K562 (cell line): ENCODE measurements at regions not wholly inside any gene's neighbourhood (a gene's known extent, or its start where the extent isn't known, plus 50 kb on each side); places are given as distances from the start of the nearest gene placed in this dataset.

Experiments used
- ATAC-seq: fragments of 200-7000 bp; cut with Tn5 transposase; 3 replicates; pipeline ENCODE4 v1.9.1; 2020; ENCODE audit warnings: moderate library complexity
- BruUV-seq: library from RNA; stranded (reverse); fragments of 400-500 nt; replicated peaks from 2 replicates; lab custom pipeline; 2021; lab: Mats Ljungman, UMichigan
- CTCF ChIA-PET: fragments of 300-600 bp; formaldehyde crosslinking; extraction: SDS; loops from one replicate; lab custom pipeline; 2021; ENCODE audit warnings: low intra/inter-chr PET ratio; lab: Yijun Ruan, JAX
- POLR2A ChIA-PET: fragments of 300-600, 350-650 bp; sonication (Branson Sonifier 250); formaldehyde crosslinking; extraction: SDS; loops from one replicate; lab custom pipeline; 2021; ENCODE audit warnings: antibody characterized with exemption, inconsistent platforms; lab: Yijun Ruan, JAX
- DNase-seq, 4 experiments: peaks; one replicate each; pipeline versions ENCODE4 v3.0.0 to v3.0.0-alpha.2; 2011 to 2018; ENCODE audit warnings: low spot score in 3 of 4, mixed read lengths in 3 of 4; ENCODE audit errors: extremely low read depth in 1 of 4
- FAIRE-seq: peaks from 2 replicates; lab custom pipeline; 2011; peaks lifted over from hg19 to GRCh38; lab: Jason Lieb, UNC
- H2AFZ ChIP-seq: 2 replicates; pipeline ENCODE4 v1.6.0; 2011; ENCODE audit warnings: low read depth, low read length, control low read depth, inconsistent platforms
- H3K27ac ChIP-seq: fragments of 200-600 bp; 3 replicates; pipeline ENCODE4 v1.8.0; 2011; ENCODE audit warnings: low read depth, mild to moderate bottlenecking, control low read depth, inconsistent platforms, low read length, moderate library complexity, mixed read lengths; ENCODE audit errors: extremely low read depth
- H3K27me3 ChIP-seq, 2 experiments: fragments of 300-600 bp in 1 of 2; 2 replicates in 1 of 2; 3 replicates in 1 of 2; pipeline versions ENCODE4 v1.6.0 to v1.8.0; 2011; ENCODE audit warnings: inconsistent platforms in 2 of 2, low read length in 2 of 2, mild to moderate bottlenecking in 1 of 2, mixed read lengths in 1 of 2, moderate library complexity in 1 of 2; ENCODE audit not compliant: control insufficient read depth in 2 of 2, insufficient read depth in 2 of 2
- H3K36me3 ChIP-seq: fragments of 300-600 bp; 3 replicates; pipeline ENCODE4 v1.8.0; 2011; ENCODE audit warnings: mild to moderate bottlenecking, low read length, inconsistent platforms; ENCODE audit not compliant: control insufficient read depth, insufficient read depth
- H3K4me1 ChIP-seq, 2 experiments: fragments of 200-600 bp in 1 of 2; replicated peaks in 1 of 2; 2 replicates in 1 of 2; 3 replicates in 1 of 2; pipeline versions ENCODE4 v1.5.1 to v1.8.0; 2011; ENCODE audit warnings: inconsistent platforms in 2 of 2, low read length in 2 of 2, mild to moderate bottlenecking in 1 of 2, mixed read lengths in 1 of 2, moderate library complexity in 1 of 2; ENCODE audit not compliant: control insufficient read depth in 2 of 2, insufficient read depth in 2 of 2
- H3K4me2 ChIP-seq: 2 replicates; pipeline ENCODE4 v1.6.1; 2011; ENCODE audit warnings: low read length, control low read depth, inconsistent platforms, mixed read lengths; ENCODE audit not compliant: insufficient read depth
- H3K4me3 ChIP-seq: fragments of 200-600 bp; sonication (generic), shearing (Covaris generic); 2 replicates; pipeline ENCODE4 v1.5.1; 2016; ENCODE audit warnings: control low read depth, inconsistent platforms
- H3K79me2 ChIP-seq: fragments of 200-600 bp; 3 replicates; pipeline ENCODE4 v1.8.0; 2011; ENCODE audit warnings: low read length, inconsistent platforms; ENCODE audit not compliant: control insufficient read depth, insufficient read depth
- H3K9ac ChIP-seq, 2 experiments: 2 replicates each; pipeline versions ENCODE4 v1.6.0 to v1.6.1; 2011; ENCODE audit warnings: low read depth in 2 of 2, low read length in 2 of 2, control low read depth in 1 of 2, inconsistent platforms in 1 of 2, mild to moderate bottlenecking in 1 of 2, mixed read lengths in 1 of 2; ENCODE audit not compliant: insufficient read depth in 1 of 2
- H3K9me1 ChIP-seq: one replicate; pipeline ENCODE4 v1.6.0; 2011; ENCODE audit warnings: inconsistent platforms, mild to moderate bottlenecking, low read length, moderate library complexity; ENCODE audit not compliant: control insufficient read depth, insufficient read depth
- H3K9me3 ChIP-seq: replicated peaks from 2 replicates; pipeline ENCODE4 v1.5.1; 2011; ENCODE audit warnings: low read depth, low read length, inconsistent platforms; ENCODE audit not compliant: control insufficient read depth, insufficient read depth
- H4K20me1 ChIP-seq: replicated peaks from 2 replicates; pipeline ENCODE4 v1.6.1; 2011; ENCODE audit warnings: low read length, inconsistent platforms, mixed read lengths; ENCODE audit not compliant: control insufficient read depth, insufficient read depth
- ASH1L ChIP-seq: fragments of 450-650 bp; IDR thresholded peaks from 2 replicates; pipeline ENCODE4 v1.6.1; 2018; ENCODE audit warnings: borderline replicate concordance, mild to moderate bottlenecking, low read depth; ENCODE audit not compliant: partially characterized antibody
- CBX1 ChIP-seq: sonication (generic); IDR thresholded peaks from 2 replicates; pipeline ENCODE4 v1.6.1; 2016; ENCODE audit warnings: antibody characterized with exemption, low read depth, mild to moderate bottlenecking
- E2F3 ChIP-seq: fragments of 250-450 bp; sonication (Bioruptor Pico); IDR thresholded peaks from 2 replicates; pipeline ENCODE4 v1.4.0; 2020; ENCODE audit warnings: mild to moderate bottlenecking
- EP400 ChIP-seq: fragments of 450-650 bp; IDR thresholded peaks from 2 replicates; pipeline ENCODE4 v1.6.1; 2017; ENCODE audit warnings: antibody characterized with exemption, mild to moderate bottlenecking, moderate library complexity
- ERF ChIP-seq: fragments of 450-650 bp; formaldehyde crosslinking; IDR thresholded peaks from 2 replicates; pipeline ENCODE4 v1.4.0; 2020; ENCODE audit warnings: mild to moderate bottlenecking, mixed read lengths
- FOSL1 ChIP-seq: fragments of 200-800 bp; sonication (Bioruptor generic); conservative IDR thresholded peaks from 2 replicates; pipeline ENCODE4 v1.6.1; 2016; ENCODE audit warnings: missing genetic modification characterization, missing compliant biosample characterization
- FOXK2 ChIP-seq, 2 experiments: fragments of 450-650 bp; IDR thresholded peaks in 1 of 2; conservative IDR thresholded peaks in 1 of 2; 2 replicates each; pipeline ENCODE4 v1.6.1; 2016; ENCODE audit warnings: low read depth in 2 of 2, mild to moderate bottlenecking in 1 of 2
- GATAD2B ChIP-seq: fragments of 450-650 bp; IDR thresholded peaks from 2 replicates; pipeline ENCODE4 v1.6.1; 2017; ENCODE audit warnings: mild to moderate bottlenecking, borderline replicate concordance
- GTF2A2 ChIP-seq: IDR thresholded peaks from 2 replicates; pipeline ENCODE4 v1.6.1; 2016; ENCODE audit warnings: mild to moderate bottlenecking, missing genetic modification characterization, missing compliant biosample characterization
- IRF2 ChIP-seq: sonication (generic); formaldehyde crosslinking; IDR thresholded peaks from 2 replicates; pipeline ENCODE4 v1.8.1; 2022; ENCODE audit warnings: mild to moderate bottlenecking, missing genetic modification reagents
- MAFG ChIP-seq: fragments of 450-650 bp; conservative IDR thresholded peaks from 2 replicates; pipeline ENCODE4 v1.6.1; 2016; ENCODE audit warnings: missing genetic modification characterization, missing compliant biosample characterization
- MAFK ChIP-seq: IDR thresholded peaks from 2 replicates; pipeline ENCODE4 v1.6.1; 2011; ENCODE audit warnings: low read length, improper control_type of control experiment
- MED1 ChIP-seq: sonication (generic); formaldehyde crosslinking; IDR thresholded peaks from 2 replicates; pipeline ENCODE4 v1.8.1; 2023; ENCODE audit warnings: missing genetic modification reagents, borderline replicate concordance
- NFE2 ChIP-seq: IDR thresholded peaks from 2 replicates; pipeline ENCODE4 v1.6.1; 2014; ENCODE audit warnings: antibody characterized with exemption, low read depth
- POLR2AphosphoS2 ChIP-seq: IDR thresholded peaks from 2 replicates; pipeline ENCODE4 v1.6.1; 2012; ENCODE audit warnings: low read length, improper control_type of control experiment
- POLR2H ChIP-seq: IDR thresholded peaks from 2 replicates; pipeline ENCODE4 v1.6.1; 2016; ENCODE audit warnings: missing genetic modification characterization, low read depth, mild to moderate bottlenecking, control low read depth, missing compliant biosample characterization, moderate library complexity
- RBM34 ChIP-seq: fragments of 200-400 bp; formaldehyde crosslinking; IDR thresholded peaks from 2 replicates; pipeline ENCODE4 v1.6.1; 2018; ENCODE audit warnings: low read length, borderline replicate concordance; ENCODE audit not compliant: insufficient read depth
- SIN3A ChIP-seq, 2 experiments: fragments of 150-350 bp in 1 of 2; IDR thresholded peaks; 2 replicates each; pipeline ENCODE4 v1.6.1; 2011 to 2016; ENCODE audit warnings: borderline replicate concordance in 2 of 2, low read depth in 2 of 2, low read length in 2 of 2, mild to moderate bottlenecking in 2 of 2, moderate library complexity in 2 of 2; ENCODE audit not compliant: control insufficient read depth in 1 of 2
- SIN3B ChIP-seq: fragments of 450-650 bp; IDR thresholded peaks from 2 replicates; pipeline ENCODE4 v1.6.1; 2017; ENCODE audit warnings: low read depth, mild to moderate bottlenecking, moderate library complexity
- SPI1 ChIP-seq: IDR thresholded peaks from 2 replicates; pipeline ENCODE4 v1.6.1; 2011; ENCODE audit warnings: low read depth, low read length, control low read depth, borderline replicate concordance
- ZNF316 ChIP-seq: fragments of 450-650 bp; IDR thresholded peaks from 2 replicates; pipeline ENCODE4 v1.6.1; 2016
- ZNF655 ChIP-seq: fragments of 250-450 bp; sonication (Bioruptor Pico); IDR thresholded peaks from 2 replicates; pipeline ENCODE4 v1.5.0; 2021
- ZNF830 ChIP-seq: fragments of 250-450 bp; sonication (Bioruptor Pico); IDR thresholded peaks from 2 replicates; pipeline ENCODE4 v1.5.0; 2021; ENCODE audit warnings: mild to moderate bottlenecking
- in situ Hi-C: fragments of 300-500 bp; cut with MboI; formaldehyde crosslinking; loops from 4 replicates; pipeline ENCODE4 v1.15.0; 2018; ENCODE audit warnings: inconsistent platforms, mixed read lengths
- intact Hi-C: fragments of 100-400 bp; cut with micrococcal nuclease; formaldehyde crosslinking; loops from 2 replicates; pipeline ENCODE4 v1.14.2; 2022
- TF ChIP-seq, protein P1 (sequence below): sonication (generic); formaldehyde crosslinking; IDR thresholded peaks from 2 replicates; pipeline ENCODE4 v1.8.0; 2022; ENCODE audit warnings: missing genetic modification reagents, mild to moderate bottlenecking, borderline replicate concordance

- Histone ChIP-seq H4K20me1 (no peaks in the 10 kb centered on the region), H3K9me3 (no peaks in the 10 kb centered on the region), H3K4me3 (no peak overlapping the region), H3K79me2 (no peaks in the 10 kb centered on the region), H3K9me1 (no peaks in the 10 kb centered on the region), H3K36me3 (no peaks in the 10 kb centered on the region), H3K27ac (no peak overlapping the region), H3K9ac (no peak overlapping the region), H3K4me1 (peaks cover 0 to 4% of the 10 kb centered on the region in 2 experiments; a peak in 2 of 5 replicates), H3K27me3 (no peaks in the 10 kb centered on the region), H3K4me2 (no peak overlapping the region), H2AFZ (no peak overlapping the region)
- DNase-seq (peak in 1 of 4 experiments; percentile 12), FAIRE-seq (no peak), ATAC-seq (no peak)
- intact Hi-C loops (no loop called here), in situ Hi-C loops (no loop called here)
- BruUV-seq, result no TSS peak
- ChIA-PET CTCF (no interaction called here), POLR2A (no interaction called here)
- no peak for TF ChIP-seq GTF2A2 (tag)
- TF ChIP-seq SIN3A (IDR thresholded peaks at IDR 0.05; ENCODE audit: borderline replicate concordance in 2 of 2, control insufficient read depth in 1 of 2, low read depth in 2 of 2, low read length in 2 of 2), result no peak
- no peak for TF ChIP-seq ASH1L
- peak; percentile 41 for TF ChIP-seq NFE2
- TF ChIP-seq IRF2 (CRISPR knock-in tag), result no peak
- TF ChIP-seq MED1 (CRISPR knock-in tag), result no peak
- no peak for TF ChIP-seq CBX1
- peak; percentile 19; the same call in 1 of the 2 replicates for TF ChIP-seq SPI1
- TF ChIP-seq E2F3, result no peak
- TF ChIP-seq ZNF830 (CRISPR knock-in tag), result no peak
- TF ChIP-seq ERF (CRISPR knock-in tag), result no peak
- TF ChIP-seq MAFK, result peak; percentile 32; the same call in 1 of the 2 replicates
- TF ChIP-seq POLR2H (tag), result no peak
- TF ChIP-seq ZNF655 (CRISPR knock-in tag), result no peak
- no peak for TF ChIP-seq RBM34
- no peak for TF ChIP-seq POLR2AphosphoS2
- TF ChIP-seq, protein P1, sequence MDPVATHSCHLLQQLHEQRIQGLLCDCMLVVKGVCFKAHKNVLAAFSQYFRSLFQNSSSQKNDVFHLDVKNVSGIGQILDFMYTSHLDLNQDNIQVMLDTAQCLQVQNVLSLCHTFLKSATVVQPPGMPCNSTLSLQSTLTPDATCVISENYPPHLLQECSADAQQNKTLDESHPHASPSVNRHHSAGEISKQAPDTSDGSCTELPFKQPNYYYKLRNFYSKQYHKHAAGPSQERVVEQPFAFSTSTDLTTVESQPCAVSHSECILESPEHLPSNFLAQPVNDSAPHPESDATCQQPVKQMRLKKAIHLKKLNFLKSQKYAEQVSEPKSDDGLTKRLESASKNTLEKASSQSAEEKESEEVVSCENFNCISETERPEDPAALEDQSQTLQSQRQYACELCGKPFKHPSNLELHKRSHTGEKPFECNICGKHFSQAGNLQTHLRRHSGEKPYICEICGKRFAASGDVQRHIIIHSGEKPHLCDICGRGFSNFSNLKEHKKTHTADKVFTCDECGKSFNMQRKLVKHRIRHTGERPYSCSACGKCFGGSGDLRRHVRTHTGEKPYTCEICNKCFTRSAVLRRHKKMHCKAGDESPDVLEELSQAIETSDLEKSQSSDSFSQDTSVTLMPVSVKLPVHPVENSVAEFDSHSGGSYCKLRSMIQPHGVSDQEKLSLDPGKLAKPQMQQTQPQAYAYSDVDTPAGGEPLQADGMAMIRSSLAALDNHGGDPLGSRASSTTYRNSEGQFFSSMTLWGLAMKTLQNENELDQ (CRISPR knock-in tag), result no peak
- no peak for TF ChIP-seq EP400
- TF ChIP-seq GATAD2B, result no peak
- no peak for TF ChIP-seq SIN3B
- TF ChIP-seq FOSL1 (tag), result peak; percentile 62; the same call in 1 of the 2 replicates
- TF ChIP-seq ZNF316, result no peak
- TF ChIP-seq MAFG (tag), result 0 out of 2 replicates have a peak, but pooled peaks have one; percentile 12
- TF ChIP-seq FOXK2 (conservative IDR thresholded peaks at IDR 0.05 in 1 of 2, IDR thresholded peaks at IDR 0.05 in 1 of 2; ENCODE audit: low read depth in 2 of 2), result no peak
These were observed 252.4 kb upstream of the DUSP10 start for GRCh38 chr1:221994274-221994698.
